ENCODE measurements at regions not wholly inside any gene's neighbourhood (a gene's known extent, or its start where the extent isn't known, plus 50 kb on each side); places are given as distances from the start of the nearest gene placed in this dataset.

DNA sequence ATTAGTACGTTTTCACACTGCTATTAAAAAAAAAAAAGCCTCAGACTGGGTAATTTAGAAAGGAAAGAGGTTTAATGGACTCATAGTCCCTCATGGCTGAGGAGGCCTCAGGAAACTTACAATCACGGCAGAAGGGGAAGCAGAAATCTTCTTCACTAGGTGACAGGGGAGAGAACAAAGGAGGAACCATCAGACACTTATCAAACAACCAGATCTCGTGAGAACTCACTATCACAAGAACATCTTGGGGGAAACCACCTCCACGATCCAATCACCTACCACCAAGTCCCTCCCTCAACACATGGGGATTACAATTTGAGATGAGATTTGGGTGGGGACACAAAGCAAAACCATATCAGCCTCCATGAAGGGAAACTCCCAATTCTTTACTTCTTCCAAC lies 85.2 kb upstream of the MAFB start:
- Mint-ChIP-seq H3K4me3 (ENCODE audit: unreplicated experiment) (no peak overlapping the region), H3K27me3 (ENCODE audit: low read depth) (peaks cover 27% of the 10 kb centered on the region), H3K4me1 (ENCODE audit: low read depth) (no peaks in the 10 kb centered on the region), H3K36me3 (ENCODE audit: low read depth) (no peaks in the 10 kb centered on the region), H3K9me3 (ENCODE audit: low read depth) (no peaks in the 10 kb centered on the region), H3K27ac (ENCODE audit: unreplicated experiment) (peak overlapping the region; percentile 25)
- TF ChIP-seq, protein P1, sequence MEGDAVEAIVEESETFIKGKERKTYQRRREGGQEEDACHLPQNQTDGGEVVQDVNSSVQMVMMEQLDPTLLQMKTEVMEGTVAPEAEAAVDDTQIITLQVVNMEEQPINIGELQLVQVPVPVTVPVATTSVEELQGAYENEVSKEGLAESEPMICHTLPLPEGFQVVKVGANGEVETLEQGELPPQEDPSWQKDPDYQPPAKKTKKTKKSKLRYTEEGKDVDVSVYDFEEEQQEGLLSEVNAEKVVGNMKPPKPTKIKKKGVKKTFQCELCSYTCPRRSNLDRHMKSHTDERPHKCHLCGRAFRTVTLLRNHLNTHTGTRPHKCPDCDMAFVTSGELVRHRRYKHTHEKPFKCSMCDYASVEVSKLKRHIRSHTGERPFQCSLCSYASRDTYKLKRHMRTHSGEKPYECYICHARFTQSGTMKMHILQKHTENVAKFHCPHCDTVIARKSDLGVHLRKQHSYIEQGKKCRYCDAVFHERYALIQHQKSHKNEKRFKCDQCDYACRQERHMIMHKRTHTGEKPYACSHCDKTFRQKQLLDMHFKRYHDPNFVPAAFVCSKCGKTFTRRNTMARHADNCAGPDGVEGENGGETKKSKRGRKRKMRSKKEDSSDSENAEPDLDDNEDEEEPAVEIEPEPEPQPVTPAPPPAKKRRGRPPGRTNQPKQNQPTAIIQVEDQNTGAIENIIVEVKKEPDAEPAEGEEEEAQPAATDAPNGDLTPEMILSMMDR (IDR thresholded peaks at IDR 0.05): no peak
- DNase-seq (ENCODE audit: low spot score): no peak

DNA sequence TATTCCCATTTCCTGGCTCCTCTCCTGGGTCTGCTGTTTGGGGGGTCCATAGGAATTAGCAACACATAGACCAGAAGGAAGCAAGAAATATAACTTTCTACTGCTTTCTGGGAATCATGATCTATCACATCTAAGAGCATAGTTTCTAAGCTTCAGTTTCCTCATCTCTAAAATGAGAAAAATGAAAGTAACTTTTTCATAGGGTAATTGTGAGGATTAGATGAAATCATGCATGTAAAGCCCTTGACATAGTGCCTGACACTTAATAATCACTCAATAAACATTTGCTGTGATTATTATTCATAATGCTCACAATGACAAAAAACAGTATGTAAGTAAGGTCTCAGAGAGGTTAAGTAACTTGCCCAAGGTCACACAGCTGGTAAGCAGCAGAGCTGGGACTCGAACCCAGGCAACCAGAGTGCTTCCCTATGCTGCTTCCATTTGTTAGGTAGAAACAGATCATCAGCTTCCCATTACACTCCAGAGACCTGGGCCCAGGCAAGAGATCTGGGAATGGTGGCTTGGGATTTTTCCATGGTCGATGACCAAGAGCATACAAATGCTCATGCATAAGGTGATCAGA lies 86.6 kb upstream of the MAFB start:
- Mint-ChIP-seq H3K4me1 (ENCODE audit: low read depth) (no peaks in the 10 kb centered on the region), H3K27me3 (ENCODE audit: low read depth) (peaks cover 23% of the 10 kb centered on the region)
- TF ChIP-seq, protein P1 (IDR thresholded peaks at IDR 0.05): no peak

DNA sequence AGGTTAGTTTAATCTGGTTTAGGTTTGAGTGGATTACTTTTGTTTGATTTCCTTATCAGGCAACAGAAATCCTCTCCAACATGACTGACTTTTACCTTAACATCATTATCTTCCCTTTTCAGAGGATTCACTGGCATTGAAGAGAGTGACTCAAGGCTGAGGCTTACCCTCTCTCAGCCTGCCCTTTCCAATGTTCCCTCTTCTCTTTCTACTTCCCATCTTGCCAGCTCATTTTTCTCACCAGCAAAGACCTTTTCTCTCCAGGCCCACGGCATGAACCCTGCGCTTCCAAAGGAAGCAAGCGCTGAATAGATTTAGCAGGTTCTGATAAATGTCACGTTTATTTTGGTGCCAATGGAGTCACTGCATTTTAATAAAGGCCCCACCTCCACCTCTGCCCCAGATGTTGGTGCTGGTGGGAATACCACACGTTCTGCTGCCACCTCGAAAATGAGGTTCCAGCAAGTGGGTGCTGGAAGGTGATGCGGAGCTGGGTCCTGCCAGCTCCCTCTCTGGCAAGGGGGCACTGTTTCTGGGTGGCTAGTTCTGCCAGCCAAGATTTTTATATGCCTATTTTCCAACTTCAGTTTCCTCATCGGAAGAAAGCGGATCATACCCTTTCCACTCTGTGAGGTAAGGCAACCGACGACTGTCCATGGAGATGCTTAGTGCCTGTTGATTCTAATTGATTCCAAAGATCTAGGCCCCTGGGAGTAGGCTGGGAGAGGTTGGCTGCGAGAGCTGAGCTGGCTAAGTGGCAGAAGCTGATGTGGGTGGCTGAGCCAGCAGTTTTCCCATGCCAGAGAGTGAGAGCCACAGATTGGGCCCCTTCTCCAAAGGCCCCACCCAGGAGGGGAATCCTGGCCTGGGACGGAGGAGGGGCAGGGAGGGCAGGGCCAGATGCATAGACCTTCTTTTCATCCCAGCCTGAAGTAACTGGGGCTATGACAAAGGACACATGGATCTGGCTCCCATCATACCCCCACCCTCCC lies 87.7 kb upstream of the MAFB start:
- H3K27me3 Mint-ChIP-seq (ENCODE audit: low read depth): peaks cover 20% of the 10 kb centered on the region
- H3K4me3 Mint-ChIP-seq (ENCODE audit: unreplicated experiment): no peak overlapping the region
- H3K27ac Mint-ChIP-seq (ENCODE audit: unreplicated experiment): no peak overlapping the region
- no peaks in the 10 kb centered on the region for H3K9me3 Mint-ChIP-seq (ENCODE audit: low read depth)
- no peaks in the 10 kb centered on the region for H3K4me1 Mint-ChIP-seq (ENCODE audit: low read depth)
- TF ChIP-seq, protein P1 (IDR thresholded peaks at IDR 0.05): no peak
- no peak for DNase-seq (ENCODE audit: low spot score)
- H3K36me3 Mint-ChIP-seq (ENCODE audit: low read depth): no peaks in the 10 kb centered on the region

More for the DNA sequence above, 86.6 kb upstream of the MAFB start:
- H3K27ac Mint-ChIP-seq (ENCODE audit: unreplicated experiment): no peak overlapping the region
- DNase-seq (ENCODE audit: low spot score): no peak
- H3K9me3 Mint-ChIP-seq (ENCODE audit: low read depth): no peaks in the 10 kb centered on the region
- H3K36me3 Mint-ChIP-seq (ENCODE audit: low read depth): no peaks in the 10 kb centered on the region
- H3K4me3 Mint-ChIP-seq (ENCODE audit: unreplicated experiment): no peak overlapping the region

DNA sequence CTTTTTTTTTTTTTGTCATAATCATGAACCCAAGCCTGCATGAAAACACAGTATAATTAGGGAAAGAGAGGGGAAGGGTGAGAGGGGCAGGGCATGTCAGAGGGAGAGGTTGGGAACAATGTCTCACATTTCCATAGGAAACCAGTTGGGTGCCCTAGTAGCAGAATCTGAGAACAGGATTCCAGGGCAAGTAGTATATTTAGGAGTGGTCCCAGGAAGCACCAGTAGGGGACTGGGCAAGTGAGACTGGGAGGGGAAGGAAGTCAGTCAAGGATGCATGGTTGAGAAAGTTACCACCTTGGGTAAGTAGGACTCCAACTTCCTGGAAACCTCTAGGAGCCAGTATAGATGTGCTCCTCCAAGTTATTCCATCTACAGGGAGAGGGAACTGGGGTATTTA lies 88.6 kb upstream of the MAFB start:
- Mint-ChIP-seq H3K36me3 (ENCODE audit: low read depth) (no peaks in the 10 kb centered on the region), H3K4me1 (ENCODE audit: low read depth) (no peaks in the 10 kb centered on the region), H3K27ac (ENCODE audit: unreplicated experiment) (no peak overlapping the region), H3K4me3 (ENCODE audit: unreplicated experiment) (no peak overlapping the region), H3K9me3 (ENCODE audit: low read depth) (no peaks in the 10 kb centered on the region), H3K27me3 (ENCODE audit: low read depth) (peaks cover 19% of the 10 kb centered on the region)
- no peak for DNase-seq (ENCODE audit: low spot score)
- TF ChIP-seq, protein P1 (IDR thresholded peaks at IDR 0.05): no peak

DNA sequence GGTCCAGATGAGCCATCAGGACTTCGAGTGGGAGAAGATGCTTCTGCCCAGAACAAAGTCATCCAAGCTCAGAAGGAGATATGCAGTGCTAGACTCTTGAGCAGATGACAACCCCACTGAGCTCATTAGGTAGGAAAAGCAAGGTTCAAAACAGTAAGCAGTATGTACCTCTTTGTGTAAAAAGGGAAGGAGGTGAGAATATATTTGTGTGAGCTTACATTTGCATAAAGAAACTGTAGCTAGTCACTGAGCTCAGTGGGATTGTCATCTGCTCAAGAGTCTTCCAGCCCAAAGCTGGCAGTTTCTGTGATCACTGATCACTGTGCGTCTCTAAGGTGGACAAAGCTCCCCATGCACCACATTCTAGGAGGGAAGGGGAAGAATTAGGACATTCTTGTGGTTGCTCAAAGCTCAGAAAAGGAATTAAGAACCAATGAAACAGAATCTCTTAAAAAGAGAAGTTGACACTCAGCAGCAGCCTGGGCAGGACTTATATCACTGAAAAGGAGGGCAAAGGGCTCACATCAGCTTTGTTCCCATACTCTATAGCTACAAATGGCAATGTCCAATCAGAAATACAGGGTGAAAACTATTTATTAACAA lies 90.0 kb upstream of the MAFB start:
- no peaks in the 10 kb centered on the region for H3K9me3 Mint-ChIP-seq (ENCODE audit: low read depth)
- DNase-seq (ENCODE audit: low spot score): no peak
- no peak overlapping the region for H3K27ac Mint-ChIP-seq (ENCODE audit: unreplicated experiment)
- no peak overlapping the region for H3K4me3 Mint-ChIP-seq (ENCODE audit: unreplicated experiment)
- H3K36me3 Mint-ChIP-seq (ENCODE audit: low read depth): no peaks in the 10 kb centered on the region
- no peaks in the 10 kb centered on the region for H3K4me1 Mint-ChIP-seq (ENCODE audit: low read depth)
- TF ChIP-seq, protein P1 (IDR thresholded peaks at IDR 0.05): no peak
- H3K27me3 Mint-ChIP-seq (ENCODE audit: low read depth): peaks cover 26% of the 10 kb centered on the region
